RWPE2 (cell line): ENCODE measurements at regions not wholly inside any gene's neighbourhood (a gene's known extent, or its start where the extent isn't known, plus 50 kb on each side); places are given as distances from the start of the nearest gene placed in this dataset.

Source experiments
- ATAC-seq: fragments of 200-7000 bp; cut with Tn5 transposase; 3 replicates; pipeline ENCODE4 v1.9.1; 2021; ENCODE audit warnings: low read depth
- DNase-seq: peaks from one replicate; pipeline ENCODE4 v3.0.0-alpha.2; 2020; ENCODE audit warnings: low spot score
- H3K27ac ChIP-seq: fragments of 450-650 bp; 2 replicates; pipeline ENCODE4 v1.5.1; 2017; ENCODE audit warnings: mild to moderate bottlenecking; ENCODE audit not compliant: poor library complexity, severe bottlenecking
- H3K27me3 ChIP-seq: fragments of 250-450 bp; sonication (Bioruptor Pico); 2 replicates; pipeline ENCODE4 v1.5.1; 2021; ENCODE audit warnings: mild to moderate bottlenecking, moderate library complexity; ENCODE audit not compliant: insufficient read depth, poor library complexity, severe bottlenecking
- H3K36me3 ChIP-seq: fragments of 250-450 bp; sonication (Bioruptor Pico); 2 replicates; pipeline ENCODE4 v1.5.1; 2020; ENCODE audit warnings: low read depth, mild to moderate bottlenecking, moderate library complexity
- H3K4me1 ChIP-seq: fragments of 250-450 bp; sonication (Bioruptor Pico); 2 replicates; pipeline ENCODE4 v1.5.1; 2021; ENCODE audit warnings: mild to moderate bottlenecking, moderate library complexity; ENCODE audit not compliant: insufficient read depth, poor library complexity, severe bottlenecking
- H3K4me3 ChIP-seq: fragments of 250-450 bp; sonication (Bioruptor Pico); 2 replicates; pipeline ENCODE4 v1.5.1; 2021; ENCODE audit warnings: mild to moderate bottlenecking, moderate library complexity; ENCODE audit not compliant: severe bottlenecking
- H3K9me3 ChIP-seq: fragments of 250-450 bp; sonication (Bioruptor Pico); 2 replicates; pipeline ENCODE4 v1.5.1; 2021; ENCODE audit warnings: mild to moderate bottlenecking, moderate library complexity; ENCODE audit not compliant: severe bottlenecking
- TF ChIP-seq, protein P1 (sequence below): fragments of 450-650 bp; IDR thresholded peaks from one replicate; pipeline ENCODE4 v1.5.1; 2017; ENCODE audit warnings: mild to moderate bottlenecking, moderate library complexity; ENCODE audit not compliant: poor library complexity, severe bottlenecking

DNA sequence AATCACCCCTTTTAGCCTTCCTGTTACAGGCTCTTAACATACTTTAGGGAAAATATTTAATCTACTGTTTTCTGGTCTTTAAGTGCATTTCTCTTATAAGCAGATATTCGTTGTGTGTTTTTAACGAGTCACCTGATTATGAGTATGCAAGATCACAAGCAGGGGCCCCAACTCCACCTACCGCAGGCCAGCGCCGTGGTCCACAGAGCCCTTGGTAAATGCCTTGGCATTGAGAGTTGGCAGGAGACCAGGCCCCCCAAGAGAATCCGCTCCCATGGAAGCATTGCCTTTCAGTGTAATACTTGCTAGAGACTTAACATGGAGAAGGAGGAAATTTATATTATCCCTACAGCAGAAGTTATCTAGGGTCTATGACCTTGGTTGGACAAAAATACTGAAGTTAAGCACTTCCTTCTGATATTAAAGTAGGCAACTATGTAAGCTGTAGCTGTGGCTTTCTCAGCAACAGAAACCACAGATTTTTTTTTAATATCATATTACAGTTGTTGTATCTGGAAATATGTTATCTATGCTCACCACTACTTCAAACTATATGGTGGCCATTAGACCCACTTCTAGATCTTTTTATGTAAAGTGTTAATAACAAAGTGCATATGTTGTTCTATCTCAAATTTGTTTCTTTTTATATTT, 241.8 kb upstream of the MGAT5 start:
- Histone ChIP-seq H3K9me3 (no peaks in the 10 kb centered on the region), H3K4me1 (no peaks in the 10 kb centered on the region), H3K27me3 (no peaks in the 10 kb centered on the region), H3K4me3 (no peak overlapping the region), H3K36me3 (no peaks in the 10 kb centered on the region), H3K27ac (no peak overlapping the region)
- TF ChIP-seq, protein P1, sequence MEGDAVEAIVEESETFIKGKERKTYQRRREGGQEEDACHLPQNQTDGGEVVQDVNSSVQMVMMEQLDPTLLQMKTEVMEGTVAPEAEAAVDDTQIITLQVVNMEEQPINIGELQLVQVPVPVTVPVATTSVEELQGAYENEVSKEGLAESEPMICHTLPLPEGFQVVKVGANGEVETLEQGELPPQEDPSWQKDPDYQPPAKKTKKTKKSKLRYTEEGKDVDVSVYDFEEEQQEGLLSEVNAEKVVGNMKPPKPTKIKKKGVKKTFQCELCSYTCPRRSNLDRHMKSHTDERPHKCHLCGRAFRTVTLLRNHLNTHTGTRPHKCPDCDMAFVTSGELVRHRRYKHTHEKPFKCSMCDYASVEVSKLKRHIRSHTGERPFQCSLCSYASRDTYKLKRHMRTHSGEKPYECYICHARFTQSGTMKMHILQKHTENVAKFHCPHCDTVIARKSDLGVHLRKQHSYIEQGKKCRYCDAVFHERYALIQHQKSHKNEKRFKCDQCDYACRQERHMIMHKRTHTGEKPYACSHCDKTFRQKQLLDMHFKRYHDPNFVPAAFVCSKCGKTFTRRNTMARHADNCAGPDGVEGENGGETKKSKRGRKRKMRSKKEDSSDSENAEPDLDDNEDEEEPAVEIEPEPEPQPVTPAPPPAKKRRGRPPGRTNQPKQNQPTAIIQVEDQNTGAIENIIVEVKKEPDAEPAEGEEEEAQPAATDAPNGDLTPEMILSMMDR: no peak
- DNase-seq: no peak
- no peak for ATAC-seq

DNA sequence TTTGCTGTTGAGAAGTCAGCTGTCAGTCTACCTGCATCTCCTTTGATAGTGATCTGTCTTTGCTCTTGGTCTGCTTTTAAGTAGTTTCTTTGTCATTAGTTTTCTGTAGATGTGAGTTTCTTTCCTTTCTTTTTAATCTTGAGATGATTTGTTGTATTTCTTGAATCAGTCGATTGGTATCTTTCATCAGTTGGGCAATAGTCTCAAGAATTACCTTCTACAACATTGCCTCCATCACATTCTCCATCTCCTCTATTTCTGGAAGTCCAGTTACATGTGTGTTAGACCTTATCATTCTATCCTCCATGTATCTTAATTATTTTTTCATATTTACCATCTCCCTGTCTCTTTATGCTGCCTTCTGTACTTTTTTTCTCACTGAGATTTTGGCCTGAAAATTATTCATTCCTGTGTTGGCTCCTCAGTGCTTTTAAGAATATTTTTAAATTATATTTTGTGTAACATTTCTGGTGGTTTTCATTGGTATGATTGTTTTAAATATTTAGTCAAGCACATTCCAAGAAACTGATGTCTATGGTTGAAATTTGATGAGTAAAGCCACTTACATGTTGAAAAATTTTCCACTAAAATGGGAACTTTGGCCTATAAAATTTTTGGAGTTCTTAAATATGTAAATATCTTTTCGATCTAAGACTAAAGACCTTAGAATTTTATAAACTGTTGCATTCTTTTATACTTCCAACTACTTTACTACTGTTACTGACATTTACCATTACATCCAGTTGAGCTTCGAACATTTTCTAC, 239.5 kb upstream of the MGAT5 start:
- no peak overlapping the region for H3K4me3 ChIP-seq
- H3K27ac ChIP-seq: no peak overlapping the region
- H3K9me3 ChIP-seq: no peaks in the 10 kb centered on the region
- ATAC-seq: no peak
- H3K36me3 ChIP-seq: no peaks in the 10 kb centered on the region
- H3K27me3 ChIP-seq: no peaks in the 10 kb centered on the region
- TF ChIP-seq, protein P1: no peak
- no peak for DNase-seq
- no peaks in the 10 kb centered on the region for H3K4me1 ChIP-seq

DNA sequence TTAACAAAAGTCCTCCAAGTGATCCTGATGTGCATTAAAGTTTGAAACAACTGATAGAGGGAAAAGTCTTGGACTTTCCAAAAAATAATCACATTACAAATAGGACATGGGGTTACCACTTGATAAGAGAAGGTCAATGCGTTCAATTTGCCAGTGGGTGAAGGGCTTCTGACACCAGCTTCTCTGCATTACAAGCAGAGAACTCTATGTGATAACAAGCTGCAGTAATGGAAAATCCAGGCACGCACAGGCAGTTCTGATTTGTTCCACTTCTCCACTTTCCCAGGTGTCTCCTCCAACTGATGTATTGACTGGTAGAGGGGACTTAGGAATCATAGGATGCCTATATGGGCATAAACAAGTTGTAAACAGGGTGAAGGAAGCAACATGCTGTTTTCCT, 234.0 kb upstream of the MGAT5 start:
- H3K27ac ChIP-seq: no peak overlapping the region
- no peak for DNase-seq
- no peak for ATAC-seq
- H3K36me3 ChIP-seq: no peaks in the 10 kb centered on the region
- no peaks in the 10 kb centered on the region for H3K27me3 ChIP-seq
- H3K4me3 ChIP-seq: no peak overlapping the region
- TF ChIP-seq, protein P1: no peak
- no peaks in the 10 kb centered on the region for H3K9me3 ChIP-seq
- no peaks in the 10 kb centered on the region for H3K4me1 ChIP-seq

DNA sequence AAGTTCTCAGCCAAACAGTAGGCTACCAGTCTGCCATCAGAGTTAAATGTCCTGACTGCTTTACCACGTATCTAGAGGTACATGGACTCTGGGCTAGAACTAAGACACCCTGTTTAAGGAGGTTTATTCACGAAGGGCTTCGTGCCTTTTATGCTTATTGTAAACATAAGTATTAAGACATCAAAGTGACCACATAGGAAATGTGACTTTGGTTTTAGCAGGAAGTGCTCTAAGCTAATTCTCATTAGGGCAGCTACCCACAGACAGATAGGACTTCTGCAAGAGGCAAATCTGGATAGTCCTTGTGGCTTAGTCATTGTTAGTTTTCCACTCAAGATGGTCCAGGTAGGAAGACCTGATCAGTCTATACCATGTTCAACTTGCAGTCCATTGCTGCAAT, 233.3 kb upstream of the MGAT5 start:
- H3K4me3 ChIP-seq: no peak overlapping the region

More for the DNA sequence above, 233.3 kb upstream of the MGAT5 start:
- H3K27ac ChIP-seq: no peak overlapping the region
- no peak for ATAC-seq
- no peaks in the 10 kb centered on the region for H3K27me3 ChIP-seq
- H3K36me3 ChIP-seq: no peaks in the 10 kb centered on the region
- DNase-seq: no peak
- TF ChIP-seq, protein P1: no peak
- no peaks in the 10 kb centered on the region for H3K9me3 ChIP-seq
- no peaks in the 10 kb centered on the region for H3K4me1 ChIP-seq
